AG04450 (cell line): ENCODE measurements at regions not wholly inside any gene's neighbourhood (a gene's known extent, or its start where the extent isn't known, plus 50 kb on each side); places are given as distances from the start of the nearest gene placed in this dataset.

Experiments
- CTCF ChIA-PET: fragments of 300-600, 350-600 bp; formaldehyde crosslinking; extraction: SDS; loops from one replicate; lab custom pipeline; 2022; ENCODE audit warnings: antibody characterized with exemption, inconsistent platforms; lab: Charles Lee
- POLR2A ChIA-PET: fragments of 350-600 bp; formaldehyde crosslinking; extraction: SDS; loops from one replicate; lab custom pipeline; 2021; ENCODE audit warnings: antibody characterized with exemption, inconsistent platforms; lab: Yijun Ruan, JAX
- DNase-seq: peaks from one replicate; pipeline ENCODE4 v3.0.0-alpha.2; 2011; ENCODE audit warnings: low read depth, low spot score
- H3K27ac ChIP-seq: one replicate; pipeline ENCODE4 v1.5.1; 2012; ENCODE audit warnings: low read depth, low read length, control low read depth
- H3K27me3 ChIP-seq: one replicate; pipeline ENCODE4 v1.6.0; 2012; ENCODE audit warnings: low read length; ENCODE audit not compliant: control insufficient read depth, insufficient read depth
- H3K4me3 ChIP-seq: 2 replicates; pipeline ENCODE4 v1.5.1; 2011; ENCODE audit warnings: mild to moderate bottlenecking, low read depth, low read length, control low read depth
- H3K9me3 ChIP-seq: 2 replicates; pipeline ENCODE4 v1.5.1; 2012; ENCODE audit warnings: low read length; ENCODE audit not compliant: control insufficient read depth, insufficient read depth
- CTCF ChIP-seq: IDR thresholded peaks from 2 replicates; pipeline ENCODE4 v1.5.1; 2011; ENCODE audit warnings: low read depth, low read length, control low read depth, inconsistent platforms

- Histone ChIP-seq H3K27me3 (peaks cover 16% of the 10 kb centered on the region), H3K27ac (no peak overlapping the region), H3K9me3 (no peaks in the 10 kb centered on the region), H3K4me3 (no peak overlapping the region)
- ChIA-PET POLR2A (no interaction called here), CTCF (interaction anchor here (1.0 to 6.1 kb wide), 2 partner anchors 13 to 52 kb away, joined by 4 to 42 read pairs; no protein-coding TSS in a partner anchor)
- no peak for DNase-seq
- TF ChIP-seq CTCF = no peak
These were observed 141.7 kb upstream of the SYT6 start for GRCh38 chr1:114295321-114295720.

- TF ChIP-seq CTCF = no peak
- POLR2A ChIA-PET = no interaction called here
- Histone ChIP-seq H3K27me3 (peaks cover 13% of the 10 kb centered on the region), H3K4me3 (no peak overlapping the region), H3K27ac (no peak overlapping the region), H3K9me3 (no peaks in the 10 kb centered on the region)
- CTCF ChIA-PET = interaction anchor here (6.1 kb wide), 1 partner anchor 10 kb away, joined by 42 read pairs; no protein-coding TSS in a partner anchor
- DNase-seq = no peak
These were observed 139.2 kb upstream of the SYT6 start for GRCh38 chr1:114292835-114293234.

- TF ChIP-seq CTCF = no peak
- H3K27me3 ChIP-seq = peaks cover 10% of the 10 kb centered on the region
- no peaks in the 10 kb centered on the region for H3K9me3 ChIP-seq
- no peak overlapping the region for H3K4me3 ChIP-seq
- DNase-seq = no peak
- no peak overlapping the region for H3K27ac ChIP-seq
- ChIA-PET CTCF (interaction anchor here (6.1 kb wide), 1 partner anchor 10 kb away, joined by 42 read pairs; no protein-coding TSS in a partner anchor), POLR2A (no interaction called here)
These were observed 138.5 kb upstream of the SYT6 start for GRCh38 chr1:114292194-114292593.

- ChIA-PET CTCF (interaction anchor here (6.1 kb wide), 1 partner anchor 8 kb away, joined by 42 read pairs; no protein-coding TSS in a partner anchor), POLR2A (no interaction called here)
- DNase-seq = no peak
- Histone ChIP-seq H3K27me3 (peaks cover 7% of the 10 kb centered on the region), H3K4me3 (no peak overlapping the region), H3K9me3 (no peaks in the 10 kb centered on the region), H3K27ac (no peak overlapping the region)
- no peak for TF ChIP-seq CTCF
These were observed 137.1 kb upstream of the SYT6 start for GRCh38 chr1:114290776-114291175.

GRCh38 chr1:114290341-114290740 lies 136.7 kb upstream of the SYT6 start:
- no peak for TF ChIP-seq CTCF
- DNase-seq = no peak
- Histone ChIP-seq H3K27me3 (peaks cover 7% of the 10 kb centered on the region), H3K27ac (no peak overlapping the region), H3K9me3 (no peaks in the 10 kb centered on the region), H3K4me3 (no peak overlapping the region)
- POLR2A ChIA-PET = no interaction called here
- CTCF ChIA-PET = no interaction called here
